ENCODE measurements at regions not wholly inside any gene's neighbourhood (a gene's known extent, or its start where the extent isn't known, plus 50 kb on each side); places are given as distances from the start of the nearest gene placed in this dataset.

GRCh38 chr7:109695419-109695818 lies 1125.7 kb downstream of the DNAJB9 start:
- TF ChIP-seq CTCF (IDR thresholded peaks at IDR 0.05) (no peak), EZH2 (IDR thresholded peaks at IDR 0.05) (no peak), EZH2phosphoT487 (IDR thresholded peaks at IDR 0.05) (no peak)

All from neural progenitor cell (in vitro differentiated cells).